ENCODE measurements at regions not wholly inside any gene's neighbourhood (a gene's known extent, or its start where the extent isn't known, plus 50 kb on each side); places are given as distances from the start of the nearest gene placed in this dataset.

DNA sequence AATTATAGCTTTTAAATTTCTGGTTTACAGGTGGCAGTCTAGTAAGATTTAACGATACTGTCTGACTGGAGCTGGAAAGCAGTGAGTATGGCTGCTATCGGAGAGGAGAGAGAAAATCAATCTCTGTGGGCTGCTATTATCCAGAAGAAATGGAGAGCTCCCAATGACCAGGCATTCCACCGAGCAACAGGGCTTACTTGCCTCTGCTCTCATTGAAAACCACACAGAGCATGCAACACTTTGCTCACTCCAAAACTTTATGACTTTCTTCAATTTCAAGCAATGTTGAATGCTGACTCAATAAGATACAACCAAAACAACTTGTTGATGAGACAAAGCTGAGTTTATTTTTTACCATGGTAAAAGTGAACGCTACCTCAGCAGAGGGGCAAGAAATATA, 337.0 kb upstream of the NCAM2 start:
- in situ Hi-C loops (cut with HindIII; ENCODE audit: low pct_unique_long_range_greater_than_20kb, low sequenced_read_pairs), result no loop called here
- no peak for DNase-seq (ENCODE audit: low read depth in 1 of 2, low spot score in 1 of 2)
- TF ChIP-seq JUND (IDR thresholded peaks at IDR 0.05; ENCODE audit: low read depth), result no peak

GRCh38 chr21:20661745-20662422, 336.3 kb upstream of the NCAM2 start:
- DNase-seq (ENCODE audit: low read depth in 1 of 2, low spot score in 1 of 2), result no peak
- no peak for TF ChIP-seq JUND (IDR thresholded peaks at IDR 0.05; ENCODE audit: low read depth)
- in situ Hi-C loops (cut with HindIII; ENCODE audit: low pct_unique_long_range_greater_than_20kb, low sequenced_read_pairs), result no loop called here

DNA sequence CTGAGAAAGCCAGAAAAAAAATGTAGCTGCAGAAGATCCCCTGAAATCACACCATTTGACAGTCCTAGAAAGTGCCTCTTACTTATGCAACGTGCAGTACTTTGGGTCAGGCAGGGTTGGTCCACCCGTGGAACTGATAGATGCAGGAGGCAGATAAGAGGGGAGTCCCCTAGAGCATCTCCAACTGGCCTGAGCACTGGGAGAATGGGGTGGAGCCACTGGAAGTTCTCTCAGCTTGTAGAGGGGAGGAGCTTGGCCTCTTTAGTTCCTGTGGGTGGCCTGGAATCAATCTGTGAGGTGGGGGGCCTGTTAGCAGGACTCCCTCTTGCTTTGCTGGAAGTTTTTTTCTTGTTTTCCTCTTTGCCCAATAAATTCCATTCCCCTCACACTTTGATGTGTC, 335.7 kb upstream of the NCAM2 start:
- in situ Hi-C loops (cut with HindIII; ENCODE audit: low pct_unique_long_range_greater_than_20kb, low sequenced_read_pairs), result no loop called here
- DNase-seq (ENCODE audit: low read depth in 1 of 2, low spot score in 1 of 2), result no peak
- no peak for TF ChIP-seq JUND (IDR thresholded peaks at IDR 0.05; ENCODE audit: low read depth)

DNA sequence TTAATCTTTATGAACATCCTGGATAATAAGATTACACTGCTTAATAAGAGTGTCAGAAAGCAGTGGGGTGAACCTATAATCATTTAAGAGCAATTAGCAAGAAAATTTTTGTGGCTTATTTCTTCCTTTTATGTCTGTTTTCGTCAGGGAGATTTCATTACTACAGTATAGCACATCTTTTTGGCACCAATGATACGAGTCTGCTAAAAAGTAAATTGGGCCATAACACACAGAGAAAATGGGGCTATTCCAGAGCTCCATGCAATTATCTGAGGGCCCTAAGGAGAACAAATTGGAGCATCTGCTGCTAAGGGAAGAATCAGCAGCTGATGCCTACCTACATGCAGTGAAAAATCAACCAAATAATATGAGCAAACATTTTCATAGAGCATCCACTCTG, 330.3 kb upstream of the NCAM2 start:
- in situ Hi-C loops (cut with HindIII; ENCODE audit: low pct_unique_long_range_greater_than_20kb, low sequenced_read_pairs), result no loop called here
- no peak for DNase-seq (ENCODE audit: low read depth in 1 of 2, low spot score in 1 of 2)
- TF ChIP-seq JUND (IDR thresholded peaks at IDR 0.05; ENCODE audit: low read depth), result no peak

DNA sequence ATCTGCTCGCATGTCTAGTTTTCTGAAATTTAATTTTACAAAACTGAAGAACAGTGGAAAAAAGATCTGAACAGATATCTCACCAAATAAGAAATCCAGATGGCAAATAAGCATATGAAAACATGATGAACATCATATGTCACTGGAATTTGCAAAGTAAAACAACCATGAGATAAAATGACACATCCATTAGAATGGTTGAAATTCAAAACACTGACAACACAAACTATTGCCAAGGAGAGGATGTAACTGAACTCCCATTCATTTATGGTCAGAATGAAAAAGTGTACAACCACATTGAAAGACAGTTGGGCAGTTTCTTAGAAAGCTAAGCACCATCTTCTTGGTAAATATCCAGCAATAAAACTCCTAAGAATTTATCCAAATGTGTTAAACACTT, 312.7 kb upstream of the NCAM2 start:
- in situ Hi-C loops (cut with HindIII; ENCODE audit: low pct_unique_long_range_greater_than_20kb, low sequenced_read_pairs), result no loop called here
- DNase-seq (ENCODE audit: low read depth in 1 of 2, low spot score in 1 of 2), result no peak
- TF ChIP-seq JUND (IDR thresholded peaks at IDR 0.05; ENCODE audit: low read depth), result no peak

GRCh38 chr21:20698585-20698984, 299.6 kb upstream of the NCAM2 start:
- DNase-seq (ENCODE audit: low read depth in 1 of 2, low spot score in 1 of 2), result no peak
- TF ChIP-seq JUND (IDR thresholded peaks at IDR 0.05; ENCODE audit: low read depth), result no peak
- in situ Hi-C loops (cut with HindIII; ENCODE audit: low pct_unique_long_range_greater_than_20kb, low sequenced_read_pairs), result no loop called here

GRCh38 chr21:20701235-20701634, 297.0 kb upstream of the NCAM2 start:
- in situ Hi-C loops (cut with HindIII; ENCODE audit: low pct_unique_long_range_greater_than_20kb, low sequenced_read_pairs), result no loop called here
- DNase-seq (ENCODE audit: low read depth in 1 of 2, low spot score in 1 of 2), result no peak
- no peak for TF ChIP-seq JUND (IDR thresholded peaks at IDR 0.05; ENCODE audit: low read depth)

DNA sequence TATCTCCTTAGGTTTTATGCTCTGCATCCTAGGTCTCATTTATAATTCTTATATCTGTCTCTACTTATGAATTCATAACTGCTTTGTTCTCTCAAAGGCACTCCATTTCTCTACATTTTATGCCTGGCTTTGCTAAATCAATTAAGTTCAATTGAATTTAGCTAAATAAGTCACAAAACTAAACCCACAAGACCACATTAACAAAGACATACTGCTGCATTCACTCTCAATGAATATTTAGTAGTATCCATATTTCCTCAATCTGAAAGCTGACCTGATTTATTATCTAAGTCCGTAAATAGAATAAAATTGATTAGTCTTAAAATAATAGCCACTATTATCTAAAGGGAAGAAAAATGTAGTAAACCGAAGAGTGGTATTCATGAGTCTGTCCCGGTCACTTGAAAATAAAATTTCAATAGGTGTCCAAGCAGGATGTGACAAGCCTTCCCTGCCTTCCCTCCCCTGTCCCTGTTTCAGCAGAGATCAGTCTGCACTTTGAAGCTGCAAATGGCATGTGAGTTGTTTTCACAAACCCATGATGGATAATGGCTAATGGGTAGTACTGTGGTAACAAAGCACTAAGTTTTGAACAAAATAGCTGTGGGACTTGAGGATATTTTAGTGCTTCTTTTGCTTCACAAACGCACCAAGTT, 295.0 kb upstream of the NCAM2 start:
- in situ Hi-C loops (cut with HindIII; ENCODE audit: low pct_unique_long_range_greater_than_20kb, low sequenced_read_pairs), result no loop called here
- no peak for DNase-seq (ENCODE audit: low read depth in 1 of 2, low spot score in 1 of 2)
- no peak for TF ChIP-seq JUND (IDR thresholded peaks at IDR 0.05; ENCODE audit: low read depth)

DNA sequence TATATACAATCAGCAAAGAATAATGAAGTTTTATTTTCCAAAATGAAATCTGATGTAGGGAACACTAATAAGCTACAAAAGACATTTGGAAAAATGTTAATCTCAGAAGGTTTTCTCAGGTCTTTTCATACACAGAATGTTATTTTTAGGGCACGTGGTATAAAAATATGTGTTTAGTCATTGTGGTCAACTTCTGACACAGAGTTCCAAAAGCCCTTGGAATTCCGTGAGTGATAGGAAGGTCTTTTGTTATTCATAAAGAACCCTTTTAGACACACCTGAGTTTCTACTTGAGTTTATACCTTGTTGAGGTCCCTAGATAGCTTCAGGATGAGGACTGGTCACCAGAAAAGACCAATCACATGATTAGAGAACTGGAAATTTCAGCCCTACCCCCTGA, 277.6 kb upstream of the NCAM2 start:
- in situ Hi-C loops (cut with HindIII; ENCODE audit: low pct_unique_long_range_greater_than_20kb, low sequenced_read_pairs), result no loop called here
- TF ChIP-seq JUND (IDR thresholded peaks at IDR 0.05; ENCODE audit: low read depth), result no peak
- no peak for DNase-seq (ENCODE audit: low read depth in 1 of 2, low spot score in 1 of 2)

DNA sequence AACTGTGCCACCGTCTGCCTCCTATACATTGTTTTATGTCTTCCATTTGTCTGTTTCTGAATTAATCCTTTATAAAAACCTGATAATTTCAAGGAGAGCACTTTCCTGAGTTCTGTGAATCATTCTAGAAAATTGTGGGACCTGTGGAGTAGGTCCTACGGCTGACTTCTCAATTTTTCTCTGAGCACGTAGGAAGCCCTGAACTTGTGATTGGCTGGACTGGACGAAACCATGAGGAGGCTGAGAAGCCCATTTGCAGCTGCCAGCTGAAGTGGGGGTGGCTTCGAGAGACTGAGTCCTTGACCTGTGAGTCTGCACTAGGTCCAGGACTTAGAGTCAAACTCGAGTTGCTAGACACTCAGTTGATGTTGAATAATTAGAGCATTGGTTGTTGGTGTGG, 277.1 kb upstream of the NCAM2 start:
- no peak for TF ChIP-seq JUND (IDR thresholded peaks at IDR 0.05; ENCODE audit: low read depth)
- in situ Hi-C loops (cut with HindIII; ENCODE audit: low pct_unique_long_range_greater_than_20kb, low sequenced_read_pairs), result no loop called here
- DNase-seq (ENCODE audit: low read depth in 1 of 2, low spot score in 1 of 2), result no peak

DNA sequence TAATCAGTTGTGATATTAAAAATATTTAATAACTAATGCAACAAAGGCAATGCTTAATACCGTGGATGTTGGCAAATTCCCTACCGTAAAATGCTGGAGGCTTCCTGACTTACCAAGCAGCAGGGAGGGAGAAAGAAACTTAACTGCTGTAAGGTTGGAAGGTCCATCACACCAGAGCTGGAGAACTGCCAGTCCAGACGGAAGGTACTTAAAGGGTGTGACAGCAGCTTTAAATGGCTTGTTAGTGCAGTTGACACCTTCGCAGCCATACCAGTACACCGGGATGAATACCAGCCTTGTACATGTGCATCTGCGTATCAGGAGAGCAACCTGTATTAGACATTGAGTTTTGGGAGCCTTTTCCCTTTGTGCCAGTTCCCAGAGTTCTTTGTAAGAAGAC, 269.5 kb upstream of the NCAM2 start:
- in situ Hi-C loops (cut with HindIII; ENCODE audit: low pct_unique_long_range_greater_than_20kb, low sequenced_read_pairs), result no loop called here
- peak in 1 of 2 experiments; percentile 13 for DNase-seq (ENCODE audit: low read depth in 1 of 2, low spot score in 1 of 2)
- TF ChIP-seq JUND (IDR thresholded peaks at IDR 0.05; ENCODE audit: low read depth), result no peak

DNA sequence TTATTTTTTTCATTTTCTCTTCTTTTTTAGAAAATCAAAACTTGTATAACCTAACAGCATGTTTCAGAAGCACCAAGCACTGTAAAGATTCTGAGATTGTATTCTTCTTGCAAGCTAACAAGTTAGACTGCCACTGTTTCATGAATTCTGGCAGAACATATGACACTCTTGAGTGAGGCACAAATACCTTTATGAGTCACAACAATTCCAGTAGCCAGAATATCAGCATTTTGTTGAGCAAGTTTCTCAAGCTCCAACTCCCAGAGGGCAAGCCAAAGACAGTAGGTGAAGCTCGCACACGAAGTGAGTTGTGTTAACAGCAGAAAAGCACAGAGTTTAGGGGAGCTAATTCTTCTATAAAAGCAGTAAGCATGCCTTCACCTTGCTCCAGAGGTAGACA, 268.8 kb upstream of the NCAM2 start:
- in situ Hi-C loops (cut with HindIII; ENCODE audit: low pct_unique_long_range_greater_than_20kb, low sequenced_read_pairs), result no loop called here
- peak in 1 of 2 experiments; percentile 53 for DNase-seq (ENCODE audit: low read depth in 1 of 2, low spot score in 1 of 2)
- no peak for TF ChIP-seq JUND (IDR thresholded peaks at IDR 0.05; ENCODE audit: low read depth)

GRCh38 chr21:20730441-20730840, 267.8 kb upstream of the NCAM2 start:
- TF ChIP-seq JUND (IDR thresholded peaks at IDR 0.05; ENCODE audit: low read depth), result no peak
- no peak for DNase-seq (ENCODE audit: low read depth in 1 of 2, low spot score in 1 of 2)
- in situ Hi-C loops (cut with HindIII; ENCODE audit: low pct_unique_long_range_greater_than_20kb, low sequenced_read_pairs), result no loop called here

DNA sequence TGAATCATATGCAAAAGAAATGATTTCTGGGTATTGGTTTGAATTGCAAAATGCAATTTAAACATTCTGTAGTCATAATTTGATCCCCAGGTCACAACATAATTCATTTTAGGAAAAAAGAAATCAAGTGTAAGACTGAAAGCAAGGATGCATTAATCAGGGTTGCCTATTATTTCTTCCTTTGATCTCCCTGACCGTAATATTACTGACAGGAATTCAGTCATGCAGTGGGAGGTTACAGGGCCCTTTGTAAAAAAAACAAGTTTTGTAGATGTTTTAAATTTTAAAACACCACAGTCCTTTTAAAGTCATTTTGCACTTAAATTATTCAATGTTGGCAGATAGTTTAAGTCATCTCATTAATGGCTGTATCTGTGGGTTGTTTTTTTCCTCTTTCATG, 263.0 kb upstream of the NCAM2 start:
- in situ Hi-C loops (cut with HindIII; ENCODE audit: low pct_unique_long_range_greater_than_20kb, low sequenced_read_pairs), result no loop called here
- no peak for TF ChIP-seq JUND (IDR thresholded peaks at IDR 0.05; ENCODE audit: low read depth)
- DNase-seq (ENCODE audit: low read depth in 1 of 2, low spot score in 1 of 2), result no peak
